HG02840 (cell line): ENCODE measurements at regions not wholly inside any gene's neighbourhood (a gene's known extent, or its start where the extent isn't known, plus 50 kb on each side); places are given as distances from the start of the nearest gene placed in this dataset.
"Not testable (repeated sequence)": the region's sequence is repeated elsewhere in the genome, so short reads cannot be mapped to it uniquely, and the experiment has no call there.

Experiments used
- ATAC-seq: cut with Tn5 transposase; IDR thresholded peaks from one replicate; pipeline ENCODE4 v1.9.1; 2021; ENCODE audit warnings: mild to moderate bottlenecking, moderate library complexity, moderate number of reproducible peaks; ENCODE audit not compliant: unreplicated experiment, low FRiP score

DNA sequence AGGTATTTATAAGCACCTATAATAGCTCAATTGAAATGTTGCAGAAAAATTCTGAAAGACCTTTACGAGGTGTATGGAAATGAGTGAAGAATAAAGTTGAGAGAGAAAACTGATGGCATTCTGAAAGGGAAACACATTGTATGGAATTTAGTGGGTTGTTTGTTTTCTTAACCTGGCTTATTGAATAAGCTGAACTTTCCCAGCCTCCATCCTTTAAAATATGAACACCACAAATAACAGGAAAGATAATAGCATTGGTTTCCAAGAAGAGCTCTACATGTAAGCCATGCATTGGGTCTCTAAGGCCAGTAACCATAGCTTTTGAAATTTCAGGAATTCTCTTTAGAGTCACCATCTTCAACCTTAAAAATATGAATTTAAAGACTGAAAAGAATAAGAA, 709.0 kb downstream of the USP25 start:
- no peak for ATAC-seq

DNA sequence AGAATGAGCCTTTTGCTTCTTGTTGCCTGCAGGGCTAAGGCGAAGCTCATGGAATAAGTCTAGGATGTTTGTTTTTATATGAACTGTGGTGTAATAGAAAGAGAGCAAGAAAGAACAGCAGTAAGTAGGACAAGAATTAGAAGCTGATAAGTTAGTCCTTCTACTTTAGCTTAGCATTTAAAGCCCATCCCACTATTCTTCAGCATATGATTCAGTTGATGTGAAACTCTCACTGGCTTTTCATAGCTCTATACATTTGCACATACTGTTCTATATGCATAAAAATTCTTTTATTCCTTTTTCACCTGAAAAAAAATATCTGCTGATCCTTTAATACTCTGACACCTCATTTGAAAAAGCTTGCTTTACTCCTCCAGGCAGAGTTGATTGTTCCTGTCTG, 712.0 kb downstream of the USP25 start:
- no peak for ATAC-seq

- ATAC-seq, result no peak
Measured at GRCh38 chr21:16454399-16454798, 724.6 kb downstream of the USP25 start.

GRCh38 chr21:16455526-16455925, 725.7 kb downstream of the USP25 start:
- ATAC-seq, result no peak

DNA sequence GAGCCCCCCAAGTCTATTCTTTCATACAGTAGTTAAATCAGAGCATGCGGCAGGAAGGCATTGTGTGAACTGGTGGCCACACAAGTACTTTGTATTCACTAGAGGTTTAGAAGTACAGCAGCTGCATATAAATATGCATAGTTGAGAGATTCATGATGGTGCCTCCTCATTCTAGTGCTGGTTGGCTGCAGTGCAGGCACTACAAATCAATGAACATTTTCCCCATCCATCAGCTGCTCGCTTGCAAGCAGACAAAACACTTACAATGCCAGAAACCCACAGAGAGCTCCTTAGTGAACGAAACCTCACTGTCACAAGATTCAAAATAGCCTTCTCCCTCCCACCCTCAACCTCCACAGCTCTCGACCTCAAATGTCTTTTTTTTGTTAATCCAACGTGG, 726.2 kb downstream of the USP25 start:
- no peak for ATAC-seq

GRCh38 chr21:16457498-16457897, 727.7 kb downstream of the USP25 start:
- no peak for ATAC-seq

DNA sequence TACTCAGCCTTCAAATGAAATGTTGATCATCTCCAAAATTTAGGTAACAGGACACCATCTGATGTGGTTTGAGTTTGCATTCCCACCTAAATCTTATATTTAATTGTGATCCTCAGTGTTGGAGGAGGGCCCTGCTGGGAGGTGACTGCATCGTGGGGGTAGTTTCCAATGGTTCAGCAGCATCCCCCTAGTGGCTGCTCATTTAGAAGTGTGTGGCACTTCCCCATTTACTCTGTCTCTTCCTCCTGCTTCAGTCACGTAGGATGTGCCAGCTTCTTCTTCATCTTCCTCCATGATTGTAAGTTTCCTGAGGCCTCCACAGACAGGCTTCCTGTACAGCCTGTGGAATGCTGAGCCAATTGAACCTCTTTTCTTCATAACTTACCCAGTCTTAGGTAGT, 731.2 kb downstream of the USP25 start:
- ATAC-seq, result no peak

DNA sequence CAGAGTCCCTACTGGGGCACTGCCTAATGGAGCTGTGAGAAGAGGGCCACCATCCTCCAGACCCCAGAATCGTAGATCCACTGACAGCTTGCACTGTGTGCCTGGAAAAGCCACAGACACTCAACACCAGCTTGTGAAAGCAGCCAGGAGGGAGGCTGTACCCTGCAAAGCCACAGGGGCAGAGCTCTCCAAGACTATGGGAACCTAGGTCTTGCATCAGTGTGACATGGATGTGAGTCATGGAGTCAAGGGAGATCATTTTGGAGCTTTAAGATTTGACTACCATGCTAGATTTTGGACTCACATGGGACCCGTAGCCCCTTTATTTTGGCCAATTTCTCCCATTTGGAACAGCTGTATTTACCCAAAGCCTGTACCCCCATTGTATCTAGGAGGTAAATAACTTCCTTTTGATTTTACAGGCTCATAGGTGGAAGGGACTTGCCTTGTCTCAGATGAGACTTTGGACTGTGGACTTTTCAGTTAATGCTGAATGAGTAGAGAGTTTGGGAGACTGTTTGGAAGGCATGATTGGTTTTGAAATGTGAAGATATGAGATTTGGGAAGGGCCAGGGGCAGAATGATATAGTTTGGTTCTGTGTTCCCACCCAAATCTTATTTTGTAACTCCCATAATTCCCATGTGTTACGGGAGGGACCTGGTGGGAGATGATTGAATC, 734.6 kb downstream of the USP25 start:
- ATAC-seq, result not testable (repeated sequence)

- ATAC-seq, result no peak
Measured at GRCh38 chr21:16468184-16468583, 738.4 kb downstream of the USP25 start.

DNA sequence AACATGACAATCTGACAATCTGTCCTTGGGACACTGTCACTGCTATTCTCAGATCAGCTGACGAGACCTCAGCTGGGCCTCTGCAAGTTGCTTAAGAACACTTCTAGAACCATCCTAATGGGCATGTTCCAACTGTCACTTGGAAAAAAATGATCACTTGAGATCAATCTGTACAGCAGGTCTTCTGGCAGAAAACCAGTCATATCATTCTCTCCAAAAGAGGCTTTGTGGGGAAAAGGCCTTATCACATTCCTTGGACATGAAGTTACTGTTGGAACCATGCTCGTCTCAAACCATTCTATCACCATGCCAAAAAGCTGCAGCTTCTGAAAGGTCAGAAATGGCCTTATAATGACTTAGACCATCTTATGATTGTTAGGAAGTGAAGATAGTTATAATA, 744.2 kb downstream of the USP25 start:
- ATAC-seq, result no peak

GRCh38 chr21:16476056-16476825, 746.5 kb downstream of the USP25 start:
- ATAC-seq, result no peak

GRCh38 chr21:16488042-16488441, 758.3 kb downstream of the USP25 start:
- ATAC-seq, result no peak

DNA sequence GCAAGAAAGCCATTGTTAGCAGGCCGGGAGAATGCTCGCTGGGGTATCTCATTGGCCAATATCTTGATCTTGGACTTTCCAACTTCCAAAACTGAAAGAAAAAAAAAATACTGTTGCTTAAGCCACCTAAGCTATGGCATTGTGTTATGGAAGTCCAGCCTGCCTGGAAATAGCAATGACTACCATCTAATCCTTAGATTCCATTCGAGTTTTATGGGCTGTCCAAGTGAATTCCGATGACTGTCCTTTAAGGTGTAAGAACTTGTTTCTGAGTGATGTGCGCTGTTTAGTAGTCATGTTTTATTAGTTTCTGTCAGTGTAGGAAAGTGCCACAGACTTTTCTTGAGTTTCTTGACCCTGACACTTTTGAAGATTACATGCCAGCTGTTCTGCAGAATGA, 762.6 kb downstream of the USP25 start:
- ATAC-seq, result no peak

DNA sequence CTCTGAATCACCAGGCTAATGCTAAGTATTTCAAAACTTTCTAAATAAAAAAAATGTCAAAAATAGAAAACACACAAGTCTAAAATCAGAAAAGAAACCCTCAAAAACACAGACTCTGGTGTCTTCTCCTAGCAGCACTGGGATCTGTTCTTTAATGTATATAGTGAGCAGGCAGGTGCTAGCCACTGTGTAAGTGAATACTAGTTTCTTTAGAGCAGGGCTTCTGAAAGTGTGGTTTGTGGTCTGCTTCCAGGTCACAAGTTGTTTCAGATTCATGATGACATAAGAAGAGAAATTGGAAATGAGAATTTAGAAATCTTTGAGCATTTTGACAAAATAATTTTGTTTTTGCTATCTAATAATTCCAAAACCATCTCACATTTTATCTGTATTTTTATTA, 763.1 kb downstream of the USP25 start:
- no peak for ATAC-seq

DNA sequence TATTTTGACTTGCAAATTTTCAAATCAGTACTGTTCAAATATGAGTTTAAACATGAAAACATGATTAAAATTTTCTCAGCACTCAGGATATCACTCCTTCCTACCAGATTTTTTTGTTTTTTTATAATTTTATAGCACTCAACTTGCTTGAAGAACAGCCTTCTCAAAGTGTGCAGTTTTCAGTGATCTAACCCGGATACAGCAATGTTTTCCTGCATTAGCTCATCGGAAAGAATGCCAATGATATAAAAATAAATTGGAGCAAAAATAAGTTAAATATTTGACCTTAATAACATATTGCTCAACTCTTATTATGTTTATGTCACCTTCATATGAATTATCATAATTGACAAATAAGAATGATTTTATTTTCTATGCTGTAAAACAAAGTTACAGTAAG, 766.8 kb downstream of the USP25 start:
- ATAC-seq, result no peak

- no peak for ATAC-seq
Measured at GRCh38 chr21:16500271-16500670, 770.5 kb downstream of the USP25 start.

- ATAC-seq, result no peak
Measured at GRCh38 chr21:16502273-16502672, 772.5 kb downstream of the USP25 start.

DNA sequence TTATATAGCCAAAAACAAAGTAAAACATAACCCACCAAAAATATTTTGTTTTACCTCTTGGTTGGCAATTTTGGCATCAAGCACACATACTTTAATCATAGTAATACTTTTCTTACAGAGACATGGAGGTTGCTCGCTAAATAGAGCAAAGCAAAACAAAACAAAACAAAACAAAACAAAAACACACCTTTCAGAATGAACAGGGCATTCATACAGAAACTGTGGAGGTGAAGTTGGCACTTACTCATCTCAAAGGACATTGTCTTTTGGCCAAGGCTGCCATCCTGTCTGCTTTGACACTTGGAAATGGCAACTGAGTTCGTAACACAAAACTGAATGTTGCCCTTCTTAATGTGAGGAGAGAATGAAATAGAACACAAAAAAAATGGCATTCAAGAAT, 773.1 kb downstream of the USP25 start:
- no peak for ATAC-seq

GRCh38 chr21:16504281-16504680, 774.5 kb downstream of the USP25 start:
- no peak for ATAC-seq

DNA sequence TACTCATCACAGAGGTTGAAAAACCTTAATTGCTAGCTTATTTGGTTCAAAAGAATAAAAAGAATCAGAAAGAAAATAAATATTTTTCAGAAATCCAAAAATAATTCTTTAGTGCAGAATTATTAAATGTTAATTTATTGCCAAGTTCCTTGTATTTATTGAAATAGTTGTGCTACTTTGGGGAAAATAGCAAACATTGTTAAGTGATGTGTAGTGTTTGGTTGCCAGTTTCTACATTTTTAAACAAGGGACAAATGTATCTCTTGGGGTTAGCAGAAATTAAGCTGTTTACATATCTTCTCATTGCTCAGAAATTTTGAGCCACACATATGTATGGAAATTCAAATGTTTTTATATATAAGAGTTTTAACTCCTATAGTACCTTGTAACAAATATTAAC, 775.0 kb downstream of the USP25 start:
- ATAC-seq, result no peak

DNA sequence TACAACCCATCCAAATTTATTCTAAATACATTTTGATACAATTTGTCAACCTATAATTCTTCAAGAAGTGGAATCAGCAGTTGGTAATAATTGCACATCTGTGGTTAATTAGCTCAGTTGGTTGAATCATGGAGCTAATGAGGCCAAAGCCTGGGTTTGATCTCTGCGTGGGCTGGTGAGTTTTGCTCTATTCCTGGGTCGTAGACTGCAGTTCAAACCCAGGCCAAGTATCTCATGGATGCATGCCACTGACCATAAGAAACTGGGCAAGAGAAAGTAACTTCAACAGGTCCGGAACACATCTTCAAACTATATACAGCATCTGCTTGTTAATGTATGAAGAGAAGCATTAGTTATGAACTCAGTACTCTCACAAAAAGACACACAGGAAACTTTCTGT, 779.7 kb downstream of the USP25 start:
- ATAC-seq, result no peak

GRCh38 chr21:16514316-16514715, 784.5 kb downstream of the USP25 start:
- ATAC-seq, result no peak
